ENCODE measurements at regions not wholly inside any gene's neighbourhood (a gene's known extent, or its start where the extent isn't known, plus 50 kb on each side); places are given as distances from the start of the nearest gene placed in this dataset.

DNA sequence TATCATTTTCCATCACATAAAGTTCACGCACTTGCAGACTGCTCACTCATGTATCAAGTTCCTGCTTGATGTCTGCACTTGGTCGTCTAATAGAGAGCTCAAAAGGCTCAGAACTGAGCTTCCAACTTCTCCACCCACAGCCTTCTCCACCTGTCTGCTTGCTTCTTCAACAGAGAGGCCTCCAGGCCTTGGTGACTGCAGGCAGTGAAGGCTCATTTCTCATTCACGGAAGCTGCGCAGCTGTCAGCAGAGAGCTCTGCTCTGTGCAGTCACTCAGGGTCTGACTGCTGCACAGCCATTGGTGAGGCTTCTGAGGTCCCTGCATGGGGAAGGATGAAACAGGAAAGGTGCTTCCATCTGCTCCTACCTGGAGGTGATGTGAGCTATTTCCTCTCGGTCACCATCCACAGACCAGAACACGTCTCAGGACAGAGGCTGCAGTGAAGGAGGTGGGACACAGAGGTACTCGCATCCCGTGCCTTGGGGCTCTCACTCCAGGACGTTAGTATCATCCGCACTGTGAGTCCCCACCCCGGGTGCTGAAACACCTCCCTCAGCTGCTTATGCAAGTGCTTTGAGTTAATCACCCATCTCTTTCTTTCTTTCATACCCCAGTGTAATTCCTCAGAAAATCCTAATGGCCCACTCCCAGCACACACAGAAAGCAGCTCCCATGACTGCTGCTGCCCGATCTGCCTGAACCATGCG lies 126.2 kb downstream of the TMEM18 start:
- no peak for DNase-seq (ENCODE audit: low read depth)

DNA sequence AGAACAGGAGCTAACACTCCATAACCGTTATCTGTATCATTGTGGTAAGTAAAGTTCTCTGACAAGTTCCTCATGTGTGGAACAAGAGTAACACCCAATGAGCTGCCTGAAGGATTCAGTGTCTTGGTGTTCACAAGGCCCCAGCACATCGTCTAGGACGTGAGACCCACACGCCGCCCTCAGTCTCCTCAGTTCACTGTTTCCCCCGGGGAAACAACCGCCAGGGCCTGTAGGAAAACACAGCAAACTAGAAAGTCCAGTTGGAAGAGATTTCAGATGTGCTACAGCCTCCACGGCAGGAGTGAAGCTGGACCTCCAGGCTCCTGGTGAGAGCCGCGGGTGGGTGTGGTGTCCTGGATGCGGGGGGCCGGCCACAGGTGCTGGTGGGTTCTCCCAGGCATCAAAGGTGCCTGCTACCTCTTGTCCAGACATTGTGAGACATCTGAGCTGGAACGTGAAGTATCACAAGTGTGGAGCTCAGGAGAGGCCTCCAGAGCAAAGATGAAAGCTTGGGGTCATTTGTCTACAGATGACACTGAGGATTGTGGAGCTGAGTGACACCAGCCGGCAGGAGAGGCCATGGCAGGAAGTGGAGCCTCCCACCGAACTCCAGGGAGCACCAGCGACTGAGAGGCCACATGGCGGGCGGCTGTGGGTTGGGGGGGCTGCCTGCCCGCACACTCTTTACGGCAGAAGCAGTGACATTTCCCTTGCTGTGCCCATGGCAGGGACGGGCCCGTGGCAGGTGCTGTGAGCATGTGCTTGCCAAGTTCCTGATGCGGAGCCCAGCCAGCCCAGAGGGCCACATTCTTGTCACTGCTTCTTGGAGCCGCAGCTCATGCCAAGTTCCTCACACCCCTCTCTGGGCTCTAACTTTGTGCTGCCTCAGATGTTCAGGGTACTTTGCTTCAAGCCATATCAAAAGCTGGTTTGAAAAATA lies 131.2 kb downstream of the TMEM18 start:
- no peak for DNase-seq (ENCODE audit: low read depth)

DNA sequence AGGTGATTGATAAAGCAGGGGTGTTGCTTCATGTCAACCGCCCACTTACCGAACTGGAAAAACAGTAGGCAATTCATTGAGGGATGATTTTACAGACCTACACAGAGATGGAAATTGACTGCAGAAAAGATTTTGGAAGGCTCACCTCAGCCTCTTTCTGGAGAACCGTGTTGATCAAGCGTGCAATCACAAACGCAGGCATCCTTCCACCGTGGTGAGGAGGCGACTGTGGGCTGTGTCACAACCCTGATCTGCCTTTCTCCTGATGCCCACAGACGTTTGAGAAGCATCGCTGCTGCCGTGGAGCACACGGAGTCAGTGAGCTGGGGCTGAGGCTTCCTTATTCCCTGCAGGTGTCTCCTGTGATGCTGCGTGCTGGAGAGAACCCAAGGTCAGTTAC lies 132.0 kb downstream of the TMEM18 start:
- DNase-seq (ENCODE audit: low read depth) = no peak

DNA sequence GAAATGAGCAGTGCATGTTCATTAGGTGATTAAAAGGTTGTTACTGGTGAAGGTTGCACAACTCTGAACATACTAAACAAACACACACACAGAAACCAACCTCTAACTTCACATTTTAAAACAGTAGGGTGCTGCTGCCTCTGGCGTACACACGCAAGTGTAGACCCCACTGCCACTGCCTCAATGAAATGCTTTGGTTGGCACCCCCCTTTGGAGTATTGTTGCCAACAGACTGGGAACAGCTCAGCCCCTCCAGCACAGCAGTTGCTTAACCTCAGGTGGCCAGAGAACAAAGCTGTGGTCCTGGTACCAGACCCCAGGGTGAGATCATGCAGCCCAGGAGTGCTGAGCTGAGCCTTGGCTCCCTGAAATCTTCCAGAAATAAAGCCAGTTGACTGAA lies 138.6 kb downstream of the TMEM18 start:
- DNase-seq (ENCODE audit: low read depth) = no peak

DNA sequence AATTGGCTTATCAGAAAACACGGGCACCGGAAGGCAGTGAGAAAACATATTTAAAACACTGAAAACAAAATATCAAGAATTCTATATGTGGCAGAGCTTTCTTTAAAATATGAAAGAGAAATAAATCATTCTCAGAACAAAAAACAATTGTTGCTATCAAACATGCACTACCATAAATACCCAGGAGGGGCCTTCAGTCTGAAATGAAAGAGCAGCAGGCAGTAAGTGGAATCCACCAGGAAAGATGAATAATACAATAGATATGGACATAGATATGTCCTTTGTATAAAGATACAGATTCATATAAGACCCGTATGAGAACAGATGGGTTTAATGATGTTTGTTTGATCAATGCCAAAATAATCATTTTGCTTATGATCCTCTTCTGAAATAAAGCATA lies 142.0 kb downstream of the TMEM18 start:
- DNase-seq (ENCODE audit: low read depth) = no peak

DNA sequence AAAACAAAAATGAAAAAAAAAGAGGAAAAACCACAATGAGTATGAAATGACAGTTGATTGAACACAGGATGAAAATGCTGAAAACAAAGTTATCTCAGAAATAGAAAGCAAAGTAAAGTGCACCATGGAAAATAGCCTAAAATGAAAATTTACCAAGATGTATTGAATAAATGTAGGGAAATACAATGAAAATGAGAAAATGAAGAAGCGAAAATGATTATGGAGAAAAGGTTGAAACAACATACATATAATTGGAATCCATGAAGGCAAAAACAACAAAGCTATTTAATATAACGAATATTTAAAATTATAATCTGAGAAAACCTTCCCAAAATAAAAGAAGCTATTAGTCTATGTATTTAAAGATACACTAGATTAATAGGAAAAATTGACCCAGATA lies 147.4 kb downstream of the TMEM18 start:
- DNase-seq (ENCODE audit: low read depth) = no peak

DNA sequence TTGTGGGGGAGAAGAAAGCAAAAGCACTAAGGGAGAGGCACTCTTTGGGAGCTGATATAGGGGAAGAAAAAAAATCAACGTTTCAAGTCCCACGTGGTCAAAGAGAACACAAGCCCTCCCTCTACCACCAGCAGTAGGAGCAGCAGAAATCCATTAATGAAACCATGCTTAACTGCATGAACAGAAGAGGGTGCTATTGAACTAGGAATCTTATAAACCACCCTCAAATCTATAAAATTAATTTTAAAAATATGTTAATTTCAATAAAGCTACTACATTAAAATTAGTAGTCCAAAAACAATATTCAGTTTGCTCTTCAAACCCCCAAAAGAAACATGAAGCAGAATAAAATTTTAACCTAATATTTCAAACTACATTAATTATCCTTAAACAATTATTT lies 147.8 kb downstream of the TMEM18 start:
- DNase-seq (ENCODE audit: low read depth) = no peak

DNA sequence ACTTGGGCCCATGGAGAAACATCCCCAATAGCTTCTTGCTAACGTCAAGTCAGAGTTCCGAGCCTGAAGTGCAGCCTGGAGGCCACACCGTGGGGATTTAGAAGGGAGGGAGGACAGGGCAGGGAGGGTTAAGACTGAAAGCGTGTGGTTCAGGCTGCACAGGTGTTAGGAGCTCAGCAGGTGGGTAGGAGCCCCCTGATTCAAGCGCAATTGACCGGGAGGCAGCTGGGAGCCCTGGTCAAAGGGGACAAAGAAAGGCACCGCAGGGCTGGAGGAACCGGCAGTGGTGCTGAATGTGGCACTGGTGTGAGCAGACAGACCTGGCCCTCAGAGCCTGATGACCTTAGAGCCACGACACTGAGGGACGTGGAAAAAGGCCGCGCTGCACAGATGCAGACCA lies 149.6 kb downstream of the TMEM18 start:
- no peak for DNase-seq (ENCODE audit: low read depth)

DNA sequence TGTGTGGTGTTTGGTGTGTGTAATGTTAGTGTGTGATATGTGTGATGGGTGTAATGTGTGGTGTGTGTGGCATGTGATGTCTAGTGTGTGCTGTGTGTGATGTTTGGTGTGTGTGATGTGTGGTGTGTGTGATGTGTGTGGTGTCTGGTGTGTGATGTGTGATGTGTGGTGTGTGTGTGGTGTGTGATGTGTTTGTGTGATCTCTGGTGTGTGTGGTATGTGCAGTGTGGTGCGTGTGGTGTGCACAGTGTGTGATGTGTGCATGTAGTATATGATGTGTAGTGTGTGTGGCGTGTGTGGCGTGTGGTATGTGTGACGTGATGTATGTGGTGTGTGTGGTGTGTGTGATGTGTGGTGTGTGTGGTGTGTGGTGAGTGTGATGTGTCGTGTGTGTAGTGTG lies 150.3 kb downstream of the TMEM18 start:
- no peak for DNase-seq (ENCODE audit: low read depth)

DNA sequence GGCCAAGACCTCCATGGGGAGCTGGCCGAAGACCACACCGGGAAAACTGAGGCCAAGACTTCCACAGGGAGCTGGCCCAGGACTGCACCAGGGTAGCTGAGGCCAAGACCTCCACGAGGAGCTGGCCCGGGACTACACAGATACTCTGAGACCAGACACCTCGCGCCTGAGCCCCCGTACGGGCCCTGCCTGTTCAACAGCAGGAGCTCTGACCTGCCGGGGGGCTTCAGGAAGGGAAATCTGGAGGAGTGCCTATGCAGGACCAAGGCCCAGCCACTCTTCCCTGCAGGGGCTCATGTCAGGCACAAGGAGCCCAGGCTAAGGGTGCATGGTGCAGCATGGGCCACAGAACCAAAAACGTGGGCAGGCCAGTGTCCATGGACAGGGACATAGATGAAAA lies 151.6 kb downstream of the TMEM18 start:
- no peak for DNase-seq (ENCODE audit: low read depth)

DNA sequence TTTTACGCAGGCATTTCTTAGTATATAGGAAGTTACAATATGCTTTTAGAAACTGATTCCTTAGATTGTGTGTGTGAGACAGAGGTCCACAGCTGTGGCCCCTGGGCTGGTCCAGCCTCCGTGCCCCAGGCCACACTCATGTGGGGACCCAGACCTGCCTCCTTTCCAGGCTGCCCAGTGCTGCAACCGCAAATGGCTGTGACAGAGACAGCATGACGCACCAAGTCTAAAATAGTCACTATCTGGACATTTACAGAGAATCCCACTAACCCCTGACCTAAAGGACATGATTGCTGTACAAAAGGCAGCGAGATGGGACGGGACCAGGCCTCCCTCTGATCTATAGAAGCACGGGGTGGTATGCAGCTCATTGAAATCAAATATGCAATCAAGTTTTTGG lies 152.2 kb downstream of the TMEM18 start:
- DNase-seq (ENCODE audit: low read depth) = no peak

DNA sequence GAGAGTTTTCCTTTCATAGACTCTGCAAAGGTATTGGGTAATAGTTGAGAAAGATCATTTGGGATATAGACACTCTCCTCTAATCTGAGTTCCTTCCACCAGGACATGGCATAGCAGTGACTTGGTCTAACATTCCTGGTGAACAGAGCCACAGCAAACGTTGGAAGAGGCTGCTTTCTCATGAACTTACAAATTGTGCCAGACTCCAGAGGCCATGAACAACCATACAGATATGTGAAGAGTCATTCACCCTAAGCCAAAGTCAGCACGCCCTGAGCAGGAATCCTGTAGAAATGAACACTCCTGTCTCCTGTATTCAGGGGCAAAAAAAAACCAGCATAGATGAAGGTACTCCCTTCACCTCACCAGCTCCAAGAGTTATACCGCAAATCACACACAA lies 152.8 kb downstream of the TMEM18 start:
- DNase-seq (ENCODE audit: low read depth) = no peak

DNA sequence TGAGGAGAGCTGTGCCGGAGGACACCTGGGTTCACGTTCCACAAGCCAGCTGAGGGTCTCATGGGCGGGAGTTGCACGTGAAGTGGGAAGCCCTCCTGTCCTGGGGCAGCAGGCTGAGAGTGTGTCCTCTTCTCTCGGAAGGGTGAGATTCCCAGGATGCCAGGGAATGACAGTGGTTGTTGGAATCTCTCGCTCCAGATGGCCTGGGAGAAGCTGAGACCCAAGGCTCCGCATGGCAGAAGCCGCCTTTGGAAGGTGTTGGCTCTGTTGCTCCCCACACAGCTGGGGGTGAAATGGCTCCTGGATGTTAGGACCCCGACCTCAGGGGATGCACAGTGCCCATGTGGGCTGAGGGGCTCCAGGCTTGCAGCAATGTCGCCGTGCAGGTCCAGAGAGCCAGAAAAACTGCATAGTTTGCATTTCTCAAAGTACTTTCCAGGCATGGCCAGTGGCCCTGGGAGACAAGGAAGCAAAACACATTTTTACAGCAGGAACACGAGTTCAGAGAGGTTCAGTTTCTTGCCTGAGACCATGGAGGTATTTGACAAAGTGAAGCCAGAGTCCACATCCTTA lies 153.4 kb downstream of the TMEM18 start:
- no peak for DNase-seq (ENCODE audit: low read depth)

DNA sequence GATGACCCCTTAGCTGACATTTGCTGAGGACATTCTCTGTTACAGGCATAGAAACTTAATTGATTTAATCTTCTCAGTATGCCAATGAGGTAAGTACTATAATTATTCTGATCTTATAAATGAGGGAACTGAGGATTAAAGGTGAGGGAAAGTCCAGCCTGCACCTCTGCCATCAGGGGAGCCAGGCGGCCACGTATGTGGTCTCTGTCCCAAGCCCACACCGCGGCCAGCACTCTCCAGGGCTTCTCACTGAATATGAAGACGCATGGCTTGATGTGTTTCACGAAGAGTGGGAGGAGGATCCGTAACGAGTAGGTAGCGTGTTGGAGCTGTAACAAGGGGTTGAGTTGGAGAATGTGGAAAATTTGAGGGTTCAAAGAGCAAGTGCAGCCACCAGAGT lies 154.4 kb downstream of the TMEM18 start:
- DNase-seq (ENCODE audit: low read depth) = no peak

DNA sequence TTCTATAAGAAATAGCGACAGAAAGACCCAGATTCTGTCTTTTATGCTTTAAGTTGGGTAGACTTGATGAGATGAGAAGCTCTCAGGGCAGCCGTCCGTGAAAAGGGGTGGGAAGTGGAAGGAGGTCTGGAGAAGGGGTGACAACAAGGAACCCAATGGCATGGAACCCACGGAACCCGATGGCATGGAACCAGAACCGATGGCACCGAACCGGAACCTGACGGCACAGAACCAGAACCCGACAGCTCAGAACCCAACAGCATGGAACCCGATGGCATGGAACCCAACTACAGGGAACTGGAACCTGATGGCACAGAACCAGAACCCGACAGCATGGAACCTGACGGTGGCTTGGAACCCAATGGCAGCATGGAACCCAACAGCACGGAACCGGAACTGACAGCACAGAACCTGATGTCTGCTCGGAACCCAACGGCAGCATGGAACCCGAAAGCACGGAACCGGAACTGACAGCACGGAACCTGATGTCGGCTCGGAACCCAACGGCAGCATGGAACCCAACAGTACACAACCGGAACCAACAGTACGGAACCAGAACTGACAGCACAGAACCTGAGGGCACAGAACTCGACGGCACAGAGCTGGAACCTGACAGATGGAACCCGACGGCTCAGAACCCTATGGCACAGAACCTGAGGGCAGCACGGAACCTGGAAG lies 155.2 kb downstream of the TMEM18 start:
- DNase-seq (ENCODE audit: low read depth) = no peak

DNA sequence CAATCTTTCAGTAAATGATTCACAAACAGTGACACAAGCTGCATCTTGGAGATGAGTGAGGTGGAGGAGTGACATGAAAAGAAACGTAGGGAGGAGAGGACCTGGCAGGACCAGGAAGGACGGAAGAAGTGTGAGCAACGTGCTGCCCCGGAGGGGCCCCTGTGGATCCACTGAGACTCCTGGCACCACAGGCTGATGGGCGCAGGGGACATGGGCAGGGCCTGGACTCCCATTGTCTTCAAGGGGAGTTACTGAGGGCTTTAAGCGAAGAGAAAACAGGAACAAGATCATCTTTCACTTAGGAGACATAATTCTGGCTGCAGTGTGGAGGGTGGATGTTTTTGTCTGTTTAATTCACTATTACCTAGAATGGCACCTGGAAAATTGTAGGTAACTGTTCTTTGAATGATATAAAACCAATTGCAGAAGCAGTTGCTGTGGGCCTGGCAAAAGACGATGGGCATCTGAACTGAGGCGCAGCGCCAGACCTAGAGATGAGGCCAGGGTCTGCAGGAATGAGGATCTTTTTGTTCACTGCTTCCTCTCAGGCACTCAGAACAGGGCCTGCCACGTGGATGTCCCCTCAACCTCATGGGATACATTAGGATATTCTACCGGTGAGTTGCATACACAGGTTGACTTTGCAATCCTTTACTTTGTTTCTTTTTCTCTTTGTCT lies 156.4 kb downstream of the TMEM18 start:
- DNase-seq (ENCODE audit: low read depth) = no peak

DNA sequence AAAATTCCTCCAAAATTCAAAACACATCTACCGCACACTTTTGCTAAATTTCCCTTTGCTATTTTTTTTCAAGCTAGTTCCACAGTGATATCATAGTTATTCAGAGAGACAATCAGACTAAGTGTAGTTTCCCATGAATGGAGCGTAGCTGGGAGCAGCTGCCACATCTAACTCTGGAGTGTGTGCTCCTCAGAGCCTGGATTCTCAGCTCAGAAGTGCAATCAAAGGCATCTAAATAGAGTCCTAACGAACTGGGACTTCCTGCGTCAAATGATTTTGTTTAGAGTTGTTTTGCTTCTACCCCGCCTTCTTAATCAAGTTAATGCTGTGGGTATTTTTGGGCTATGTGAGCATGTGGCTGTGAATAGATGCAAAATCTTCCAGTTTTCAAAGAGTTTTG lies 160.3 kb downstream of the TMEM18 start:
- DNase-seq (ENCODE audit: low read depth) = no peak

DNA sequence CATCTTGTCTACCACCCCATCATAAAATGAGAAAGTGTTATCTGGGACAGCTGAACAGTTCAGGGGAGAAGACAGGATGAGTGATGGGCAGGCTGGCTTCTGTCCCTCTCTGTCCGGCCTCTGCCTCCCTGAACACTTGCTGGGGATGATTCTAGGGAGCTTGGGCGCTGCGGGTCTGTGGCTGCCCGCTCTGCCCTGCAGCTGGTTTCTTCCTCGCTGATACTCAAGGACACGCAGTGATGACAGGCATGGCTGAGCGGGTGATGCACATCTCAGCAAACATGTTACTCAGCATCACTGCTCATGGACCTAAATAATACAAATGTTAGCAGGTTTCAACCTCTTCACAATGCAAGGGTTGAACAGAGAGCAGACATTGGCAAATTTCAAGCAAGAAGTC lies 161.1 kb downstream of the TMEM18 start:
- DNase-seq (ENCODE audit: low read depth) = no peak

DNA sequence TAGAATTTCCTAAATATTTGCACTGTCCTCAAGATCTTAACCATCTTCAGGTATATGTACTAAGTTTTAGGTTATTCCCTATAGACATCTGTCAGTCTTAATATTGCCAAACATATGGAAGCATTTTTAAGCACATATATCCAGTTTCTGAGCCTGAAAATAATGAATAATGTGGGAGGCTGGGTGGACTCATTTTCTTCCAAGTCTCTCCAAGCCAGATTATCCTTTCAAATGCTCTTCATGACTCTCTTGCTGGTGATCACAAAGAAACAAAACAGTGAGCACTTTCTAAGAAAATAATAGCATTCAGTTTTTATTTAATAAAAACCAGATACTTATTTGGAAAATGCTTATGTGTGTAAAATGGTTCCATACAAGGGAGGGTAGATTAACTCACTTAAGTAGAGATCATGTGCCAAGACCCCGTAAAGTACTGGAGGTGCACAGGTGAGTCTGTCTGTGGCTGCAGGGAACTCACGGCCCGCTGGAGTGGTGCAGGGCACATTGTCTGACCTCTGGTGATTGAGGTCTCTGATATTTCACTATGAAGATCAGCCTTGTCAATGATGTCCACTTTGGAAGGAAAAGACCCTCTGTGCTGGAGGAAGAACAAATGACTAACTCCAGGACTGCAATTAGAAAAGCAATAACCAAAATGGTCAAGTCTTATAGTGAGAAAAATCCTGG lies 161.6 kb downstream of the TMEM18 start:
- no peak for DNase-seq (ENCODE audit: low read depth)

DNA sequence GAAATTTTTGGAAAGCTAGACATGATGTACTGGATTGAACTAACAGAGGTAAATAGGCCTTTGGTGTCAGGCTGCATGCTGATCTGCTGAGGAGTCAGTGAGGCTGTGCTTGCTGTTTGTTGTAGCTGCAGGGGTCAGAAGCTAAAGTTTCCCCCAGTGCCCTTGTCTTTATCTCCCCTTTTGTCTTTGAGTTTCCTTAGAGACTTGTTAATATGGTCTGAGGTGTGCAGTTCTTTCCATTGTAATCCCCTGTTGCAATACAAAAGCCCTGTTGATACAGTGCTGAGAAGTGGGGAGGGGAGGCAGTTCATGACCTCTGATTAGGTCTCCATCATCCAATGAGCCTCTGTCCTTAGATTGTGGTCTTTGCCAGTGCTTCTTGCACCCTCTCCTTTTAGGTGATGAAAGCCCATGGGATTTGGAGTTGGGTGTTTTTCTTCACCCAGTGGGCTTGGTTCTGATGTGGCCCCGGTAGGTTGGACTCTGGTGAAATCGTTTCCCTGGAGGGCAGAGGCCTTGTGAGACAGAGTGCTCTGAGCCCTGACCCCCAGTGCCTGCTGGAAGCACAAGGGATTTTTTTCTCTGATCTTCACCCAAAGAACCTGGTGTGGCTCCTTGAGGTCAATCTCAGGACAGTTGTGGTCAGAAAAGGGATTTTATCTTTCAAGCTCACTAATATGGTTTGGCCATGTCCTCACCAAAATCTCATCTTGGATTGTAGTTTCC lies 163.1 kb downstream of the TMEM18 start:
- no peak for DNase-seq (ENCODE audit: low read depth)

DNA sequence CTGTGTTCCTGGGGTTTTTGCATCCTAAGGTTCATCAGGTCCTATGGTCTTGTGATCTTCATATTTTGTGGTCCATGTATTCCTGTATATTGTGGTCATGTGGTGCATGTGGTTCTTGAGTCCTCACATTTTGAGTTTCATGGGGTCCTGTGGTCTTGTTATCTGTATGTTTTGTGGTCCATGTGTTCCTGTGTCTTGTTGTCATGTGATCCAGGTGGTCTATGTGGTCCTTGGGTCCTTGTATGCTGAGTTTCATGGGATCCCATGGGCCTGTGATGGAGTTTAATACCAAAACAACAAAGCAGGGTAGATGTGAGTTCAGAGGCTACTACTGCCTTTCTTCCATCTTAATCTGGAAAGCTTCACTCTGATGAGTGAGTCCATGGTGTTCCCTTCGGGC lies 166.4 kb downstream of the TMEM18 start:
- DNase-seq (ENCODE audit: low read depth) = no peak

Data from stimulated activated CD8-positive, alpha-beta memory T cell treated with anti-CD3 and anti-CD28 coated beads, Interleukin-7, amount 100 ng/mL, for 24 hours (primary cell).